Thyroid gland (tissue), 4 donors: ENCODE measurements at regions not wholly inside any gene's neighbourhood (a gene's known extent, or its start where the extent isn't known, plus 50 kb on each side); places are given as distances from the start of the nearest gene placed in this dataset.

Experiments used
- DNase-seq, 2 donors: peaks; one replicate each; pipeline ENCODE4 v3.0.0-alpha.2; 2019
- H3K27ac ChIP-seq, 3 donors: fragments of 200-600 bp; sonication (generic); 1 replicate in 2 of 3; 2 replicates in 1 of 3; pipeline ENCODE4 v1.5.1; 2016 to 2019; ENCODE audit warnings: mild to moderate bottlenecking in 1 of 3, moderate library complexity in 1 of 3
- H3K27me3 ChIP-seq: fragments of 200-600 bp; sonication (generic); one replicate; pipeline ENCODE4 v1.5.1; 2019
- H3K36me3 ChIP-seq, 2 donors: fragments of 200-600 bp; sonication (generic); one replicate each; pipeline ENCODE4 v1.5.1; 2016 to 2019
- H3K4me1 ChIP-seq, 2 donors: fragments of 200-600 bp; sonication (generic); one replicate each; pipeline ENCODE4 v1.5.1; 2017 to 2019
- H3K4me3 ChIP-seq, 3 donors: fragments of 200-600 bp; sonication (generic); replicated peaks in 1 of 3; 1 replicate in 2 of 3; 2 replicates in 1 of 3; pipeline ENCODE4 v1.5.1; 2016; ENCODE audit warnings: mild to moderate bottlenecking in 1 of 3
- H3K9me3 ChIP-seq: fragments of 200-600 bp; sonication (generic); one replicate; pipeline ENCODE4 v1.5.1; 2017
- CTCF ChIP-seq, 6 experiments: fragments of 200-600 bp in 3 of 6; fragments of 450-650 bp in 3 of 6; sonication (generic) in 3 of 6; IDR thresholded peaks; one replicate each; pipeline ENCODE4 v1.5.1; 2016 to 2019; ENCODE audit warnings: antibody characterized with exemption in 6 of 6, mild to moderate bottlenecking in 2 of 6, inconsistent platforms in 1 of 6, moderate library complexity in 1 of 6
- POLR2A ChIP-seq, 2 donors: fragments of 450-650 bp; IDR thresholded peaks; one replicate each; pipeline ENCODE4 v1.6.1; 2017; ENCODE audit warnings: antibody characterized with exemption in 2 of 2, mild to moderate bottlenecking in 2 of 2, moderate library complexity in 1 of 2
- WGBS, 2 donors: methylation state at CpG; one replicate each; pipeline ENCODE4 v1.1.5; 2017; 5-methylcytosine and 5-hydroxymethylcytosine counted together
- intact Hi-C: fragments of 100-400 bp; cut with DNase I; formaldehyde crosslinking; loops from one replicate; pipeline ENCODE4 v1.15.1; 2023

- Histone ChIP-seq H3K27me3 (no peaks in the 10 kb centered on the region), H3K27ac (no peak overlapping the region), H3K9me3 (no peaks in the 10 kb centered on the region), H3K4me3 (no peak overlapping the region), H3K4me1 (no peaks in the 10 kb centered on the region), H3K36me3 (no peaks in the 10 kb centered on the region)
- no peak for DNase-seq
- 85 to 92% methylated on average over 1 of the region's 1 CpG for WGBS, 2 donors
- intact Hi-C loops: no loop called here
- no peak for TF ChIP-seq CTCF (IDR thresholded peaks at IDR 0.05)
- TF ChIP-seq POLR2A (IDR thresholded peaks at IDR 0.05): no peak
Measured at GRCh38 chr3:145843561-145843960, 317.4 kb downstream of the PLOD2 start.

- WGBS, 2 donors: 97 to 98% methylated on average over 1 of the region's 1 CpG
- no peak overlapping the region for H3K27ac ChIP-seq
- H3K27me3 ChIP-seq: no peaks in the 10 kb centered on the region
- no peaks in the 10 kb centered on the region for H3K4me1 ChIP-seq
- TF ChIP-seq POLR2A (IDR thresholded peaks at IDR 0.05) (no peak), CTCF (IDR thresholded peaks at IDR 0.05) (no peak)
- H3K9me3 ChIP-seq: no peaks in the 10 kb centered on the region
- DNase-seq: no peak
- H3K4me3 ChIP-seq: no peak overlapping the region
- intact Hi-C loops: no loop called here
- no peaks in the 10 kb centered on the region for H3K36me3 ChIP-seq
Measured at GRCh38 chr3:145849115-145849514, 311.9 kb downstream of the PLOD2 start.

- TF ChIP-seq POLR2A (IDR thresholded peaks at IDR 0.05) (no peak), CTCF (IDR thresholded peaks at IDR 0.05) (no peak)
Measured at GRCh38 chr3:145854499-145854898, 306.5 kb downstream of the PLOD2 start.

GRCh38 chr3:145857956-145858355 is 303.0 kb downstream of the PLOD2 start:
- H3K36me3 ChIP-seq: no peaks in the 10 kb centered on the region
- no peaks in the 10 kb centered on the region for H3K27me3 ChIP-seq
- intact Hi-C loops: no loop called here
- no peak overlapping the region for H3K4me3 ChIP-seq
- H3K4me1 ChIP-seq: no peaks in the 10 kb centered on the region
- H3K27ac ChIP-seq: no peak overlapping the region
- TF ChIP-seq POLR2A (IDR thresholded peaks at IDR 0.05) (no peak), CTCF (IDR thresholded peaks at IDR 0.05) (no peak)
- 62 to 69% methylated on average over 1 of the region's 1 CpG for WGBS, 2 donors
- H3K9me3 ChIP-seq: no peaks in the 10 kb centered on the region
- no peak for DNase-seq

More at GRCh38 chr3:145854499-145854898, 306.5 kb downstream of the PLOD2 start:
- Histone ChIP-seq H3K9me3 (no peaks in the 10 kb centered on the region), H3K4me3 (no peak overlapping the region), H3K36me3 (no peaks in the 10 kb centered on the region), H3K4me1 (no peaks in the 10 kb centered on the region), H3K27ac (no peak overlapping the region), H3K27me3 (no peaks in the 10 kb centered on the region)
- no peak for DNase-seq
- 92% methylated on average over 2 of the region's 2 CpGs for WGBS, 2 donors
- intact Hi-C loops: no loop called here

GRCh38 chr3:145864336-145864735 is 296.6 kb downstream of the PLOD2 start:
- TF ChIP-seq POLR2A (IDR thresholded peaks at IDR 0.05) (no peak), CTCF (IDR thresholded peaks at IDR 0.05) (no peak)
- 83 to 89% methylated on average over 2 of the region's 2 CpGs for WGBS, 2 donors

More at GRCh38 chr3:145864336-145864735, 296.6 kb downstream of the PLOD2 start:
- Histone ChIP-seq H3K27me3 (no peaks in the 10 kb centered on the region), H3K4me3 (no peak overlapping the region), H3K27ac (no peak overlapping the region), H3K4me1 (no peaks in the 10 kb centered on the region), H3K9me3 (no peaks in the 10 kb centered on the region), H3K36me3 (no peaks in the 10 kb centered on the region)
- intact Hi-C loops: no loop called here
- no peak for DNase-seq
